Upper lobe of left lung (tissue), 4 donors: ENCODE measurements at regions not wholly inside any gene's neighbourhood (a gene's known extent, or its start where the extent isn't known, plus 50 kb on each side); places are given as distances from the start of the nearest gene placed in this dataset.

Source experiments
- CTCF ChIP-seq, 6 experiments: fragments of 450-650 bp in 4 of 6; fragments of 200-600 bp in 2 of 6; sonication (generic) in 2 of 6; IDR thresholded peaks; one replicate each; pipeline ENCODE4 v1.5.1; 2016 to 2019; ENCODE audit warnings: antibody characterized with exemption in 6 of 6
- POLR2A ChIP-seq, 4 donors: fragments of 450-650 bp; IDR thresholded peaks; one replicate each; pipeline ENCODE4 v1.5.1; 2016 to 2017; ENCODE audit warnings: antibody characterized with exemption in 4 of 4, mild to moderate bottlenecking in 2 of 4
- POLR2AphosphoS5 ChIP-seq, 2 donors: sonication (generic); formaldehyde crosslinking; IDR thresholded peaks; one replicate each; pipeline ENCODE4 v1.5.1; 2017; ENCODE audit warnings: antibody characterized with exemption in 2 of 2

DNA sequence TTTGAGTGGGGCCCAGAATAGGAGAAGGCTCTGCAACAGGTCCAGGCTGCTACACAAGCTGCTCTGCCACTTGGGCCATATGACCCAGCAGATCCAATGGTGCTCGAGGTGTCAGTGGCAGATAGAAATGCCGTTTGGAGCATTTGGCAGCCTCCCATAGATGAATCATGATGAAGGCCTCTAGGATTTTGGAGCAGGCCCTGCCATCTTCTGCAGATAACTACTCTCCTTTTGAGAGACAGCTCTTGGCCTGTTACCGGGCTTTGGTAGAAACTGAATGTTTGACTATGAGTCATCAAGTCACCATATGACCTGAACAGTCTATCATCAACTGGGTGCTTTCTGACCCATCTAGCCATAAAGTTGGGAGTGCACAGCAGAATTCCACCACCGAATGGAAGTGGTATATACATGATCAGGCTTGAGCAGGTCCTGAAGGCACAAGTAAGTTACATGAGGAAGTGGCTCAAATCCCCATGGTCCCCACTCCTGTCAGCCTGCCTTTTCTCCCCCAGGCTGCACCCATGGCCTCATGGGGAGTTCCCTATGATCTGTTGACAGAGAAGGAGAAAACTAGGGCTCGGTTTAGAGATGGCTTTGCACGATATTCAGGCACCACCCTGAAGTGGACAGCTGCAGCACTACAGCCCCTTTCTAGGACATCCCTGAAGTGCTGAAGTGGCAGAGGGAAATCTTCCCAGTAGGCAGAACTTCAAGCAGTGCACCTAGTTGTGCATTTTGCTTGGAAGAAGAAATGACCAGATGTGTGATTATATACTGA is 971.4 kb downstream of the MCTP2 start:
- TF ChIP-seq POLR2A (IDR thresholded peaks at IDR 0.05) (no peak), CTCF (IDR thresholded peaks at IDR 0.05) (no peak), POLR2AphosphoS5 (IDR thresholded peaks at IDR 0.05) (no peak)
